ENCODE measurements at regions not wholly inside any gene's neighbourhood (a gene's known extent, or its start where the extent isn't known, plus 50 kb on each side); places are given as distances from the start of the nearest gene placed in this dataset.

DNA sequence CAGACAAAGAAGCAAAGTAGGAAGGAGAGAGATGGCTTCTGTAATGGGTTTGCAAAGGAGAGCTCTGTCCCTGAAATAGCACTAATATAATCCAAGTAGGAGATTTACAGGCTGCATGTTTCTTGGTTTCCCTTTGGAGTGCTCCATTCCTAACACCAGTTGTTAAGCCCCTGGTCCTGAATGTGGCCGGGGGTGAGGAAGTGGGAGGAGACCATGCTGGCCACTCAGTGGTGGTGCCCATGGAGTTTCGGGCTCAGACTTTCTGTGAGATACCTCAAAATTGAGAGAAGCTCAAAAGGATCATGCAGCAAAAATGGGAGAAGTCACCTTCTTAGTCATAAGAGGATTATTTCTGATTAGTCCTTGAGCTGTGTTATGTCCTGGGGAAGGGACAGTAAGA is 88.5 kb downstream of the DAD1 start:
- TF ChIP-seq, protein P1, sequence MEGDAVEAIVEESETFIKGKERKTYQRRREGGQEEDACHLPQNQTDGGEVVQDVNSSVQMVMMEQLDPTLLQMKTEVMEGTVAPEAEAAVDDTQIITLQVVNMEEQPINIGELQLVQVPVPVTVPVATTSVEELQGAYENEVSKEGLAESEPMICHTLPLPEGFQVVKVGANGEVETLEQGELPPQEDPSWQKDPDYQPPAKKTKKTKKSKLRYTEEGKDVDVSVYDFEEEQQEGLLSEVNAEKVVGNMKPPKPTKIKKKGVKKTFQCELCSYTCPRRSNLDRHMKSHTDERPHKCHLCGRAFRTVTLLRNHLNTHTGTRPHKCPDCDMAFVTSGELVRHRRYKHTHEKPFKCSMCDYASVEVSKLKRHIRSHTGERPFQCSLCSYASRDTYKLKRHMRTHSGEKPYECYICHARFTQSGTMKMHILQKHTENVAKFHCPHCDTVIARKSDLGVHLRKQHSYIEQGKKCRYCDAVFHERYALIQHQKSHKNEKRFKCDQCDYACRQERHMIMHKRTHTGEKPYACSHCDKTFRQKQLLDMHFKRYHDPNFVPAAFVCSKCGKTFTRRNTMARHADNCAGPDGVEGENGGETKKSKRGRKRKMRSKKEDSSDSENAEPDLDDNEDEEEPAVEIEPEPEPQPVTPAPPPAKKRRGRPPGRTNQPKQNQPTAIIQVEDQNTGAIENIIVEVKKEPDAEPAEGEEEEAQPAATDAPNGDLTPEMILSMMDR (IDR thresholded peaks at IDR 0.05): no peak
- TF ChIP-seq POLR2A (IDR thresholded peaks at IDR 0.05): no peak
